PC-9 (cell line): ENCODE measurements at regions not wholly inside any gene's neighbourhood (a gene's known extent, or its start where the extent isn't known, plus 50 kb on each side); places are given as distances from the start of the nearest gene placed in this dataset.

Source experiments
- BruUV-seq: library from RNA; stranded (reverse); fragments of 400-500 nt; replicated peaks from 2 replicates; lab custom pipeline; 2021; lab: Mats Ljungman, UMichigan
- CTCF ChIA-PET: fragments of 300-600 bp; sonication (Branson Sonifier 250); formaldehyde crosslinking; loops from one replicate; lab custom pipeline; 2022; ENCODE audit warnings: antibody characterized with exemption; lab: Charles Lee
- POLR2A ChIA-PET: fragments of 300-600 bp; sonication (Branson Sonifier 250); formaldehyde crosslinking; loops from one replicate; lab custom pipeline; 2022; ENCODE audit warnings: antibody characterized with exemption; ENCODE audit not compliant: unreplicated experiment; lab: Charles Lee
- DNase-seq, 2 experiments: peaks; one replicate each; pipeline versions ENCODE4 v3.0.0 to v3.0.0-alpha.2; 2015 to 2022; ENCODE audit warnings: mixed read lengths in 1 of 2
- H2AFZ ChIP-seq: fragments of 200-600 bp; sonication (generic); 2 replicates; pipeline ENCODE4 v1.8.1; 2017; ENCODE audit warnings: antibody characterized with exemption
- H3F3A ChIP-seq: fragments of 200-600 bp; sonication (generic); 2 replicates; pipeline ENCODE4 v1.8.1; 2017; ENCODE audit warnings: antibody characterized with exemption, mild to moderate bottlenecking, low read depth; ENCODE audit not compliant: insufficient read depth
- H3K27ac ChIP-seq: fragments of 200-600 bp; sonication (generic); 2 replicates; pipeline ENCODE4 v1.6.1; 2016; ENCODE audit warnings: mixed run types
- H3K27me3 ChIP-seq: fragments of 200-600 bp; sonication (generic); 2 replicates; pipeline ENCODE4 v1.6.1; 2016; ENCODE audit warnings: low read depth, mixed run types; ENCODE audit not compliant: insufficient read depth
- H3K36me3 ChIP-seq: fragments of 200-600 bp; sonication (generic); 2 replicates; pipeline ENCODE4 v1.6.1; 2016; ENCODE audit warnings: low read depth, mixed run types
- H3K4me1 ChIP-seq: fragments of 200-600 bp; sonication (generic); replicated peaks from 2 replicates; pipeline ENCODE4 v1.6.1; 2016; ENCODE audit warnings: mixed run types; ENCODE audit not compliant: insufficient read depth
- H3K4me2 ChIP-seq: fragments of 200-600 bp; sonication (generic); 2 replicates; pipeline ENCODE4 v1.6.1; 2017; ENCODE audit warnings: mixed run types
- H3K4me3 ChIP-seq: fragments of 200-600 bp; sonication (generic); 2 replicates; pipeline ENCODE4 v1.6.1; 2016; ENCODE audit warnings: mixed run types
- H3K79me2 ChIP-seq: fragments of 200-600 bp; sonication (generic); 2 replicates; pipeline ENCODE4 v1.6.1; 2017; ENCODE audit warnings: low read depth, mixed run types
- H3K9me2 ChIP-seq: fragments of 200-600 bp; sonication (generic); 2 replicates; pipeline ENCODE4 v1.8.1; 2017; ENCODE audit warnings: mild to moderate bottlenecking; ENCODE audit not compliant: insufficient read depth
- H3K9me3 ChIP-seq: fragments of 200-600 bp; sonication (generic); 2 replicates; pipeline ENCODE4 v1.8.1; 2016; ENCODE audit warnings: low read depth; ENCODE audit not compliant: insufficient read depth
- H4K20me1 ChIP-seq: fragments of 200-600 bp; sonication (generic); 2 replicates; pipeline ENCODE4 v1.8.1; 2017; ENCODE audit not compliant: insufficient read depth
- CTCF ChIP-seq: fragments of 200-600 bp; sonication (generic); conservative IDR thresholded peaks from 2 replicates; pipeline ENCODE4 v1.6.1; 2017; ENCODE audit warnings: mixed run types, antibody characterized with exemption, mild to moderate bottlenecking, moderate library complexity
- EZH2 ChIP-seq: fragments of 200-600 bp; sonication (generic); IDR thresholded peaks from 2 replicates; pipeline ENCODE4 v1.8.0; 2017; ENCODE audit warnings: antibody characterized with exemption, low read depth
- intact Hi-C: fragments of 100-400 bp; cut with micrococcal nuclease; formaldehyde crosslinking; loops from one replicate; pipeline ENCODE4 v1.10.0; 2022; ENCODE audit not compliant: unreplicated experiment

- ChIA-PET CTCF (no interaction called here), POLR2A (no interaction called here)
- no peak for TF ChIP-seq EZH2
- TF ChIP-seq CTCF: no peak
- intact Hi-C loops: no loop called here
- H3F3A ChIP-seq: no peaks in the 10 kb centered on the region
- no peaks in the 10 kb centered on the region for H3K9me2 ChIP-seq
- H3K9me3 ChIP-seq: 0 out of 2 replicates have a peak, but pooled peaks cover 4% of the 10 kb centered on the region
- no peak overlapping the region for H2AFZ ChIP-seq
- H3K27me3 ChIP-seq: no peaks in the 10 kb centered on the region
- no peak for DNase-seq
- H4K20me1 ChIP-seq: no peaks in the 10 kb centered on the region
- H3K4me1 ChIP-seq: no peaks in the 10 kb centered on the region
- H3K36me3 ChIP-seq: no peaks in the 10 kb centered on the region
- no peak overlapping the region for H3K4me2 ChIP-seq
- no peaks in the 10 kb centered on the region for H3K79me2 ChIP-seq
- BruUV-seq: no TSS peak
- no peak overlapping the region for H3K4me3 ChIP-seq
- no peak overlapping the region for H3K27ac ChIP-seq
Observed at GRCh38 chr6:153574231-153574630, 443.1 kb upstream of the RGS17 start.

GRCh38 chr6:153572371-153572770 lies 441.3 kb upstream of the RGS17 start:
- H3K36me3 ChIP-seq: no peaks in the 10 kb centered on the region
- H3K9me2 ChIP-seq: no peaks in the 10 kb centered on the region
- H3K4me1 ChIP-seq: no peaks in the 10 kb centered on the region
- no peak for TF ChIP-seq EZH2
- no peak for TF ChIP-seq CTCF
- no peaks in the 10 kb centered on the region for H4K20me1 ChIP-seq
- CTCF ChIA-PET: no interaction called here
- 0 out of 2 replicates have a peak, but pooled peaks cover 4% of the 10 kb centered on the region for H3K9me3 ChIP-seq
- intact Hi-C loops: no loop called here
- H3K27me3 ChIP-seq: no peaks in the 10 kb centered on the region
- no peaks in the 10 kb centered on the region for H3F3A ChIP-seq
- no peak for DNase-seq
- H3K79me2 ChIP-seq: no peaks in the 10 kb centered on the region
- no peak overlapping the region for H3K27ac ChIP-seq
- peak overlapping the region; percentile 62; the same call in 1 of the 2 replicates for H2AFZ ChIP-seq
- no TSS peak for BruUV-seq
- no peak overlapping the region for H3K4me3 ChIP-seq
- H3K4me2 ChIP-seq: no peak overlapping the region
- POLR2A ChIA-PET: no interaction called here

- no peaks in the 10 kb centered on the region for H4K20me1 ChIP-seq
- no peak overlapping the region for H3K4me3 ChIP-seq
- CTCF ChIA-PET: no interaction called here
- H3F3A ChIP-seq: no peaks in the 10 kb centered on the region
- H3K27me3 ChIP-seq: no peaks in the 10 kb centered on the region
- H2AFZ ChIP-seq: no peak overlapping the region
- no peaks in the 10 kb centered on the region for H3K79me2 ChIP-seq
- no peak overlapping the region for H3K4me2 ChIP-seq
- DNase-seq: no peak
- BruUV-seq: no TSS peak
- H3K9me3 ChIP-seq: no peaks in the 10 kb centered on the region
- intact Hi-C loops: no loop called here
- no peaks in the 10 kb centered on the region for H3K36me3 ChIP-seq
- no peak overlapping the region for H3K27ac ChIP-seq
- no peaks in the 10 kb centered on the region for H3K4me1 ChIP-seq
- TF ChIP-seq EZH2: no peak
- TF ChIP-seq CTCF: no peak
- POLR2A ChIA-PET: no interaction called here
- H3K9me2 ChIP-seq: no peaks in the 10 kb centered on the region
Observed at GRCh38 chr6:153568628-153569027, 437.5 kb upstream of the RGS17 start.
